Duodenal mucosa (tissue), 2 donors: ENCODE measurements at regions not wholly inside any gene's neighbourhood (a gene's known extent, or its start where the extent isn't known, plus 50 kb on each side); places are given as distances from the start of the nearest gene placed in this dataset.
"Not testable (repeated sequence)": the region's sequence is repeated elsewhere in the genome, so short reads cannot be mapped to it uniquely, and the experiment has no call there.

ENCODE experiments used
- H3K27ac ChIP-seq: one replicate; pipeline ENCODE4 v1.7.0; 2013; ENCODE audit warnings: low read depth, low read length
- H3K27me3 ChIP-seq, 2 donors: one replicate each; pipeline ENCODE4 v1.7.0; 2013; ENCODE audit warnings: low read length in 2 of 2, control low read depth in 1 of 2; ENCODE audit not compliant: insufficient read depth in 2 of 2, control insufficient read depth in 1 of 2
- H3K36me3 ChIP-seq, 2 donors: one replicate each; pipeline ENCODE4 v1.7.0; 2013; ENCODE audit warnings: low read length in 2 of 2, control low read depth in 1 of 2; ENCODE audit not compliant: insufficient read depth in 2 of 2, control insufficient read depth in 1 of 2
- H3K4me1 ChIP-seq, 2 donors: one replicate each; pipeline ENCODE4 v1.7.0; 2013; ENCODE audit warnings: low read length in 2 of 2, control low read depth in 1 of 2; ENCODE audit not compliant: insufficient read depth in 2 of 2, control insufficient read depth in 1 of 2
- H3K4me3 ChIP-seq, 2 donors: one replicate each; pipeline ENCODE4 v1.7.0; 2013; ENCODE audit warnings: low read length in 2 of 2, low read depth in 1 of 2
- H3K9ac ChIP-seq, 2 donors: one replicate each; pipeline ENCODE4 v1.7.0; 2013; ENCODE audit warnings: low read length in 2 of 2, low read depth in 1 of 2
- H3K9me3 ChIP-seq, 2 donors: one replicate each; pipeline ENCODE4 v1.7.0; 2013; ENCODE audit warnings: low read length in 2 of 2, control low read depth in 1 of 2; ENCODE audit not compliant: control insufficient read depth in 1 of 2

GRCh38 chrY:19580990-19581389 is 163.5 kb downstream of the KDM5D start:
- not testable (repeated sequence) for H3K27ac ChIP-seq, H3K9ac ChIP-seq, H3K36me3 ChIP-seq, H3K4me1 ChIP-seq, H3K27me3 ChIP-seq, H3K9me3 ChIP-seq, H3K4me3 ChIP-seq

GRCh38 chrY:19578281-19578874 is 166.1 kb downstream of the KDM5D start:
- Histone ChIP-seq H3K4me1 (no peaks in the 10 kb centered on the region), H3K9ac (no peak overlapping the region), H3K27ac (no peak overlapping the region), H3K4me3 (no peak overlapping the region), H3K27me3 (no peaks in the 10 kb centered on the region), H3K36me3 (no peaks in the 10 kb centered on the region), H3K9me3 (no peaks in the 10 kb centered on the region)

- Histone ChIP-seq H3K9ac (no peak overlapping the region), H3K9me3 (no peaks in the 10 kb centered on the region), H3K36me3 (no peaks in the 10 kb centered on the region), H3K27me3 (no peaks in the 10 kb centered on the region), H3K4me1 (no peaks in the 10 kb centered on the region), H3K27ac (no peak overlapping the region), H3K4me3 (no peak overlapping the region)
Observed at GRCh38 chrY:19577250-19577649, 167.3 kb downstream of the KDM5D start.

GRCh38 chrY:19574939-19575338 is 169.6 kb downstream of the KDM5D start:
- Histone ChIP-seq H3K9me3 (no peaks in the 10 kb centered on the region), H3K27ac (no peak overlapping the region), H3K27me3 (no peaks in the 10 kb centered on the region), H3K4me3 (no peak overlapping the region), H3K36me3 (no peaks in the 10 kb centered on the region), H3K9ac (no peak overlapping the region), H3K4me1 (no peaks in the 10 kb centered on the region)

- no peaks in the 10 kb centered on the region for H3K36me3 ChIP-seq
- no peaks in the 10 kb centered on the region for H3K9me3 ChIP-seq
- H3K27ac ChIP-seq = no peak overlapping the region
- H3K9ac ChIP-seq = no peak overlapping the region
- H3K4me3 ChIP-seq = no peak overlapping the region
- no peaks in the 10 kb centered on the region for H3K4me1 ChIP-seq
- H3K27me3 ChIP-seq = no peaks in the 10 kb centered on the region
Observed at GRCh38 chrY:19573646-19574045, 170.9 kb downstream of the KDM5D start.

GRCh38 chrY:19570999-19571398 is 173.5 kb downstream of the KDM5D start:
- Histone ChIP-seq H3K4me3 (no peak overlapping the region), H3K9ac (no peak overlapping the region), H3K27me3 (no peaks in the 10 kb centered on the region), H3K27ac (no peak overlapping the region), H3K9me3 (no peaks in the 10 kb centered on the region), H3K4me1 (peaks cover 4% of the 10 kb centered on the region in 2 donors), H3K36me3 (no peaks in the 10 kb centered on the region)

GRCh38 chrY:19567943-19568342 is 176.6 kb downstream of the KDM5D start:
- Histone ChIP-seq H3K27me3 (no peaks in the 10 kb centered on the region), H3K9me3 (no peaks in the 10 kb centered on the region), H3K27ac (peak overlapping the region; percentile 61), H3K4me3 (peak overlapping the region; percentile 79 to 90), H3K4me1 (peaks cover 4% of the 10 kb centered on the region in 2 donors), H3K36me3 (no peaks in the 10 kb centered on the region), H3K9ac (peak overlapping the region; percentile 58 to 77)

GRCh38 chrY:19567051-19567921 is 177.2 kb downstream of the KDM5D start:
- peak overlapping the region; percentile 79 to 90 for H3K4me3 ChIP-seq
- no peaks in the 10 kb centered on the region for H3K36me3 ChIP-seq
- peak overlapping the region; percentile 61 for H3K27ac ChIP-seq
- peaks cover 4% of the 10 kb centered on the region in 2 donors for H3K4me1 ChIP-seq
- H3K9me3 ChIP-seq = no peaks in the 10 kb centered on the region
- H3K9ac ChIP-seq = peak overlapping the region; percentile 58 to 77
- no peaks in the 10 kb centered on the region for H3K27me3 ChIP-seq

- Histone ChIP-seq H3K4me1 (no peaks in the 10 kb centered on the region), H3K36me3 (no peaks in the 10 kb centered on the region), H3K4me3 (no peak overlapping the region), H3K9me3 (no peaks in the 10 kb centered on the region), H3K9ac (no peak overlapping the region), H3K27ac (no peak overlapping the region), H3K27me3 (no peaks in the 10 kb centered on the region)
Observed at GRCh38 chrY:19559161-19559560, 185.4 kb downstream of the KDM5D start.

GRCh38 chrY:19549671-19550466 is 194.7 kb downstream of the KDM5D start:
- Histone ChIP-seq H3K9ac (no peak overlapping the region), H3K4me1 (no peaks in the 10 kb centered on the region), H3K4me3 (no peak overlapping the region), H3K36me3 (no peaks in the 10 kb centered on the region), H3K9me3 (no peaks in the 10 kb centered on the region), H3K27ac (no peak overlapping the region), H3K27me3 (no peaks in the 10 kb centered on the region)
